ENCODE measurements at regions not wholly inside any gene's neighbourhood (a gene's known extent, or its start where the extent isn't known, plus 50 kb on each side); places are given as distances from the start of the nearest gene placed in this dataset.
"Not testable (repeated sequence)": the region's sequence is repeated elsewhere in the genome, so short reads cannot be mapped to it uniquely, and the experiment has no call there.

DNA sequence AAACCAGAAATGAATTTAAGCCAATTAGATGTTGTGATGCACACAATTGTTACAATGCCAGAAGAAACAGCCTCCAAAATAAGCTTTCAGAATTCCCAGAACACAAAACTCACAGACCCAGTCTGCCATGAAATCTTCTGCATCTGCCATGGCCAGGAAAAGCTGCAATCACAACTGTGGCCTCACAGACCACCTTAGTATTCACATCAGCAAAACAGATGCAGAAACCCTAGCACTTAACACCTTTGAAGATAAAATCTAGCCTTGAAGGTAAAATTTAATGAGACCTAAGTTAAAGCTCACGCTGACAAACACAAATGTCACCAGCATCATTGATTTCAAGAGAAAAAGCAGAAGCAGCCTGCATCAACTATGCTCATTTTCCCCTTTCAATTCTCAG is 566.8 kb upstream of the TMPRSS15 start:
- DNase-seq = no peak

- DNase-seq = no peak
These were observed 567.4 kb upstream of the TMPRSS15 start for GRCh38 chr21:18970941-18971340.

DNA sequence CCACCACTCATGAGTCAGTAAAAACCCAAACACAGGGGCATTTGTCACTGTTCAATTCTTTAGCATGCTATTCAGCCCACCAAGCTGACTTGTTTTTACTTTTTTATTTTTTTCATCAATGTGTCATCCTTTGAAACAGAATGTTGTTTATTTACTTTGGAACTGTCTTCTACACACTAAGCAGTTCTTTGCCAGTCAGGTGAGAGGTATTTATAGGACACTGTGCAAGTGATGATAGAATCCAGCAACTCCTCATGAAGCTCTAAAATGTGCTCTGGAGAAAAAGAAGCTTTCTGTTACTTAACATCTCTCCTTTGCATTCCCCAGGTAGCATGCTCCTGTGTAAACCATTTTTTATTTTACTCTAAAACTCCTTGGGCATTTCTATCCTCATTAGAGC is 582.0 kb upstream of the TMPRSS15 start:
- DNase-seq = no peak

DNA sequence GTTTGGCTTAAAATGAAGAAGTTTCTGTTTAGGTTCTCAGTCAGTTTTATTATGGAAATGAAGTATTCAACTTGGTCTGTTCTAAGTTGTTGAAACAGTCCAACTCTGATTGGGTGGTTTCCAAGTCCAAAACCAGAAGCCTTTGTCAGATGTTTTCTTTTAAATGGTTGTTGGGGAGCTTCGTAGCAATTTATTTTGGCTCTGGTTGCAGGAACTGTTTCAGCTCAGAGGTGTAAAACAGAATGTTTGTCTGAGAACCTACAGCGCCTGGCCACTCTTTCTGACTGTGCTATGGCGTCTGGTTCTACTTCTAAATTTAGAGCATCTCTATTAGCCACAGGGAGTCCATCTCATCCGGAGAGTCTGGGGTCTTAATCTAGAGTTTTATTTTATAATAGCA is 582.6 kb upstream of the TMPRSS15 start:
- no peak for DNase-seq

DNA sequence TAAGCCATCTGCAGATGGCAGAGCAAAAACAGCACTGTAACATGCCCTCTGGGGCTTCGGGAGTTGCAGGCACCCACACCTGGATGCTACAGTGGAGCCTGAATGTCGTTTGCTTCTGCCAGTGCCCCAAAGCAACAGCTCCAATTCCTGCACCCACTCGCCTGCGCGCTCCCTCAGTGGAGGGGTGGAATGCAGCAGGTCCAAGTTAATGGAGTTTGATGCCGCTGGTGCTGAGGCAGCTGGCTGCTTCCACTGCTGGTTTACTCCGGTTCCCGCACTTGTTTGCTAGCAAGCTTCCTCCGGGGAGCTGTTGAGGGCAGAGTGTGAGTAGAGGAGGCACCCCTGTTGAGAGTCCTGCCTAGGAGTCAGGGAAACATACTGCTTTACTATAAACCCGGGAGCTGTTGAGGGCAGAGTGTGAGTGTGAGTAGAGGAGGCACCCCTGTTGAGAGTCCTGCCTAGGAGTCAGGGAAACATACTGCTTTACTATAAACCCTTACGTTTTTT is 584.0 kb upstream of the TMPRSS15 start:
- DNase-seq = no peak

- no peak for DNase-seq
These were observed 586.4 kb upstream of the TMPRSS15 start for GRCh38 chr21:18989953-18990495.

DNA sequence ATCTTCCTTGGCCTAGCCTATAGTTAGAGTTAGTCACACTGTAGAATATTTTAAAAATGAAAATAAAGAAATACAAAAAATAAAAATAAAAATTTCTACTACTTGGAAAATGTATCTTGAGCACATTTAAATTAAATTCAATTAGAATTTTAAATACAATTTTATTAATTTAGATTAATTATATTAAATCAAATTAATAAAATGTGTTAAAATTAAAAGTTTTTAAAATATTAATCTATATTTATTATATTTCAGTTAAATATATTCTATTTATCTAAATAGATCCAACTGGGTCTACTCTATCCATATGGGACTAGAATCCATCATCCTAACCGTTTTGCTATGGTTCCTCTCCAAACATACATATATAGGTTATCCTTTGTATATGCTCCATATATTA is 588.3 kb upstream of the TMPRSS15 start:
- no peak for DNase-seq

- no peak for DNase-seq
These were observed 606.7 kb upstream of the TMPRSS15 start for GRCh38 chr21:19010251-19010650.

- no peak for DNase-seq
These were observed 607.4 kb upstream of the TMPRSS15 start for GRCh38 chr21:19010996-19011395.

DNA sequence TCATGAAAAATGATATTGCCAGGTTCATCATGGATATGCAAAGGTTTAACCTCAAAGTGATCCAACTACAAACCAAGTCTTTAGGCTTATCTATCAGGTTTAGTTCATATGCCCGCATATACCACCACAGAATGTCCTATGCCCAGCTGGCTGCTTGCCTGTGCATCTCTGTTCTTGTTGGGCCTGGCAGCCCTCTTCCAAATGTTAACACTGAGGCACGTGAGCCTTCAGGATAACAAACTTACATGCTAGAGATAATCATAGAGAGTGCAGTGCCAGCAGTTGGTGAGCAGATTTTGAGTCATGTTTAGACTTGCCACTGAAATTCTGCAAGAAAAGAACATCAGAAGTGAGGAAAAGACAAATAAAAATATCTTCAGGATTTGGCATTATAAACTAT is 607.9 kb upstream of the TMPRSS15 start:
- no peak for DNase-seq

DNA sequence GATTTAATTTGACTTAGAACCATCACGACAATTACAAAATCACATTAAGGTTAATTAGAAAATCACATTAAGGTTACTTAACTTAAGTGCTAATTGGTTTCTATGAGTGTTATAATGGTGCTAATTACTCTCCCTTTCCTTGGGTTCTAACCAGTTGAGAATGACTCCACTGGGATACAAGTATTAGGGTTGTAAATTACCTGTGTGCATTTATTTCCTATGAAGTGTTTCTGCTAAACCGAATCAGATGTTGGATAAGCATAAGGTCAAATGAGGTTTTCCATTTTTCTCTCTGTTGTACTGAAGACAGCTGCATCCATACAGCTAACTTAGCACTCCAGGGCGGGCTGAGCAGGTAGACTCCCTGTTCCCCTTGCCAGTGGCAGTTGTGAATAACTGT is 610.3 kb upstream of the TMPRSS15 start:
- no peak for DNase-seq

GRCh38 chr21:19018529-19018928 is 614.9 kb upstream of the TMPRSS15 start:
- no peak for DNase-seq

DNA sequence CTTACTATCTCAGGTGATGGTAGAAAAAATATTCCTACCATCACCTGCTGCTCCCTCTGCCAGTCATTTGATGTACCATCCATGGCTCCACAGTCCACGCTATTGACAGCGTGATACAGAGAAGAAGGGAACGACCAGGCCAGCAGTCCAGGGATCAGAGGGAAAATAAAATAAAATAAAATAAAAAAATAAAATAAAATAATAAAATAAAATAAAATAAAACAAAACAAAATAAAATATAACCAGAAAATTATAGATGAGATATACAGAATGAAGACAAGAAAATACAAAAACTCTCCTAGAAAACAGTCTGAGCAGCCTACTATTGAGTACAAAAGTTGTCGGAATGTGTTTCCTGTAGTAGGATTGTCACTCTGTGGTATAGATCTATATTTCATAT is 619.4 kb upstream of the TMPRSS15 start:
- no peak for DNase-seq

GRCh38 chr21:19026911-19027310 is 623.3 kb upstream of the TMPRSS15 start:
- DNase-seq = no peak

DNA sequence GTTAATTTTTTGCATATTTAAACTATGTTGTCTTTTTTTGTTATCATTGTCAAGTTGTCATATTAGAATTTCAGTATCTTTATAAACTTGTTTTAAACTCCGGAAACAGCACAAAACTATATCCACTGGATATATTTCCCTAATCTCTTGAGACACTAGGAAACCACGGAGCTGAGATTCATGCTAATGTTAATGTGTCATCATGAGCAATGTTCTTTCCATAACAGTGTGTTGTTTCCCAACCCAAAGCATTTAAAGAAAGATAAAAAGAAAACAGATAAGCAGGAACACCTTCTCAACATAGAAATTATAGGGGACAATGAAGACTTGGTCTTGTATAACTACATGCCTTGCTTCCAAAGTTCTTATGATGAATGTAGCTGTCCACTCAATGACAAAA is 626.2 kb upstream of the TMPRSS15 start:
- DNase-seq = no peak

GRCh38 chr21:19031953-19032352 is 628.4 kb upstream of the TMPRSS15 start:
- no peak for DNase-seq

DNA sequence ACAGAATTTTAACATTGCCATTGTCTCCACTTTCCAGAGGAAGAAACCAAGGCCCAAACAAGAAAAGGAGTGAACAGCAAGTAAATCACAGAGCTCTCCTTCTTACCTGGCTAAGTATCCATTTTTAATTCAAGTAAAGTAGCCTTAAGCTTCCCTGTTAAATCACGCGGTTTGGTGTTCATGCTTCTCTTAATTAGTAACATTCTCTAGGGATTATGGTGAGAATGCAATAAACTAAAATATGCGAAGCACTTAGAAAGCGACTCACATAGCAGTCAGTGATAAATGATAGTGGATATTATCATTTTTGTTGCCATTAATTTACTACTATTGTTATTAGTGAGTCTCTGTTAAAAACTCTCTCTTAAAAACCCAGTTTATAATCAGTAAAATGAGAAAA is 630.5 kb upstream of the TMPRSS15 start:
- no peak for DNase-seq

GRCh38 chr21:19034560-19034959 is 631.0 kb upstream of the TMPRSS15 start:
- no peak for DNase-seq

- no peak for DNase-seq
These were observed 642.3 kb upstream of the TMPRSS15 start for GRCh38 chr21:19045876-19046275.

DNA sequence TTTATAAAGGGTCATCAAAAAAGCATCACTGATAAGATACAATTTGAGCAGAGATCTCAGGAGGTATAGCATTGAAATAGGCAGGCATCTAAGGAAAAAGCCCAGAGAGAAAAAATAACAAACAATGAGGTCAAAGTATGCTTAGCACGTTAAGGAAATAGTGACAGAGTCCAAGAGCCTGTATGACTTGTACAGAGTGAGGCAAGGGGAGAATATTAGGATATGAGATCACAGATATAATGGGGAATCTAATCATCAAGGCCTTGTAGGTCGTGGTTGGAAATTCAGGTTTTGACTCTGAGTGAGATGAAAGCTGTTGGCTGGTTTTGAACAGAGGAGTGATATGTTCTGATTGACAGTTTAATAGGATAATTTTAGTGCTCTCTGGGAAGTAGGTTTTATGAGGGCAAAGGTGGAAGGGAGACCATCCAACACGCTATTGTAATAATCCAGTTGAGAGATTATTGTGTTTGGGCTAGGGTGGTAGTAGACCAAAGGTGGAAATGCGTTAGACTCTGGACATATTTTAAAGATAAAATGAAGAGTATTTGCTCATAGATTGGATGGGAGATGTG is 644.6 kb upstream of the TMPRSS15 start:
- no peak for DNase-seq

GRCh38 chr21:19049567-19049966 is 646.0 kb upstream of the TMPRSS15 start:
- DNase-seq = no peak

DNA sequence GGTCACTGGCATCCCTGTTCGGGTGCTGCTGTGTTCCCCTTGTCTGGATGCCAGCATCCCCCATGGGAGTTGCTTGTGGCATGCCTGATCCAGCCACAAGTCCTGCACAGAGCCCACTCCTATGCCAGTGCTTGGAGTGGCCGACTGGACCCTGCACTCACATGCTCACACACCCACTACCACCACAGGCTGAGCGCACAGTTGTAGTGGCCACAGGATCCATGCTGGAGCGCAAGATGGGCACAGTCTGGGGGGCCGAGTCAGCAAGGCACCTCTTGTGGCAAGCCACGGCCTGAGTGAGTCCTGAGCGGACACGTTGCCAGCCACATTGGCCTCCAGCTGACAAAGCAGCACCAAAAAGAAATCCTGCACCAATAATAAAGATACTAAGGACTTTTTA is 661.6 kb upstream of the TMPRSS15 start:
- DNase-seq = no peak

DNA sequence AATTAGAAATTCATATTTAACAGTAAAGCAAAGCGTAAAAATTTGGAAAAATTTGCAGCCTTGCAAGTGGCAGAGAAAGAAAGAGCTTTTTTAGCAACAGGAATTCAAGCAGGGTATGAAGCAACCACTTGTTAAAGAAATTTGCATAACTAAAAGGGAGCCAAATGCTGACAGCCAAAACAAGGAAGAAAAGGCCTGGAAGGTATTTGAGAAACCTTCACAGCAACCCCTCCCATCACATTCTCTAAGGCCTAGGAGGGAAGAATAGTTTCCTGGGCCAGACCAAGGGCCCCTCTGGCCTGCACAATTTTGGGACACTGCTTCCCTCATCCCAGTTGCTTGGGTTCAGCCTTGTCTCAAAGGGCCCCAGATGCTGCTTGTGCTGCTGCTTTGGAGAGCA is 672.4 kb upstream of the TMPRSS15 start:
- no peak for DNase-seq

DNA sequence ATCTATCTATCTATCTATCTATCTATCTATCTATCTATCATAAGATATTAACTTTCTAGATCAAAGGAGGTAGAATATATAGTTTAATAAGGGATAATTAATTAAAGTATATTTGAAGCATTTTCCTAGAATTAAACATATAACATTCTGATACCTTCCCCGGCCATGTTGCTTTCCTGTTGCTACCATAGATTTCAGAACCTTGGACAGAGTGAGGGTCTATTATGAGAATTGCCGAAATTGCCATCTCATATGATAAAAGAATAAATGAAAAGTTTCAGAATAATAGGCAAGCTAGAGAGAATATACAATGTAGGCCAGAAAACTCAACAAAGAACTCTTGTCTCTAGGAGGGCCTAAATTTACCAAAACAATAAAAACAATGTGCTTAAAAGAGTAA is 706.1 kb upstream of the TMPRSS15 start:
- DNase-seq = no peak

DNA sequence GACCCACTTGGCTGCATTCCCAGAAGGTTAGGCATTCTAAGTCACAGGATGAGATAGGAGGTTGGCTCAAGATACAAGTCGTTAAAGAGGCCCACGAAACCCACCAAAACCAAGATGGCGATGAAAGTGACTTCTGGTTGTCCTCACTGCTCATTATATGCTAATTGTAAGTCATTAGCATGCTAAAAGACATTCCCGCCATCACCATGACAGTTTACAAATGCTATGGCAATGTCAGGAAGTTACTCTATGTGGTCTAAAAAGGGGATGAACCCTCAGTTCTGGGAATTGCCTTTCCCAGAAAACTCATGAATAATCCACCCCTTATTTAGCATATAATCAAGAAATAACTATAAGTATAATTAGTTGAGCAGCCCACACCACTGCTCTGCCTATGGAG is 715.7 kb upstream of the TMPRSS15 start:
- DNase-seq = not testable (repeated sequence)

Measured in AML-193 (cell line).